CD4-positive, alpha-beta T cell treated with Interleukin-10 for 1 hour (primary cell): ENCODE measurements at regions not wholly inside any gene's neighbourhood (a gene's known extent, or its start where the extent isn't known, plus 50 kb on each side); places are given as distances from the start of the nearest gene placed in this dataset.
A peak's percentile ranks its signal among the peaks of the same experiment; 100 is the strongest.
"Not testable (repeated sequence)": the region's sequence is repeated elsewhere in the genome, so short reads cannot be mapped to it uniquely, and the experiment has no call there.

Experiments
- DNase-seq: peaks from one replicate; pipeline ENCODE4 v3.0.0-alpha.2; 2020

GRCh38 chrX:8105531-8105930 lies 65.5 kb downstream of the VCX2 start:
- DNase-seq = no peak

- DNase-seq = no peak
Observed at GRCh38 chrX:8103655-8104054, 67.4 kb downstream of the VCX2 start.

- DNase-seq = no peak
Observed at GRCh38 chrX:8091510-8091909, 79.6 kb downstream of the VCX2 start.

GRCh38 chrX:8090906-8091305 lies 80.2 kb downstream of the VCX2 start:
- DNase-seq = no peak

- no peak for DNase-seq
Observed at GRCh38 chrX:8090482-8090881, 80.6 kb downstream of the VCX2 start.

GRCh38 chrX:8089141-8089540 lies 81.9 kb downstream of the VCX2 start:
- DNase-seq = no peak

- DNase-seq = no peak
Observed at GRCh38 chrX:8084006-8084405, 87.1 kb downstream of the VCX2 start.

- no peak for DNase-seq
Observed at GRCh38 chrX:8083286-8083685, 87.8 kb downstream of the VCX2 start.

- DNase-seq = no peak
Observed at GRCh38 chrX:8075636-8076035, 95.4 kb downstream of the VCX2 start.

GRCh38 chrX:8067754-8068462 lies 103.2 kb downstream of the VCX2 start:
- DNase-seq = no peak

GRCh38 chrX:8052909-8053308 lies 118.2 kb downstream of the VCX2 start:
- no peak for DNase-seq

- no peak for DNase-seq
Observed at GRCh38 chrX:8049827-8050226, 121.2 kb downstream of the VCX2 start.

GRCh38 chrX:8048466-8048865 lies 121.3 kb upstream of the PNPLA4 start:
- DNase-seq = no peak

GRCh38 chrX:8044947-8045346 lies 117.7 kb upstream of the PNPLA4 start:
- no peak for DNase-seq

GRCh38 chrX:8043546-8043945 lies 116.3 kb upstream of the PNPLA4 start:
- DNase-seq = no peak

- no peak for DNase-seq
Observed at GRCh38 chrX:8043121-8043520, 115.9 kb upstream of the PNPLA4 start.

- DNase-seq = no peak
Observed at GRCh38 chrX:8042304-8042703, 115.1 kb upstream of the PNPLA4 start.

GRCh38 chrX:8039711-8040110 lies 112.5 kb upstream of the PNPLA4 start:
- DNase-seq = not testable (repeated sequence)

GRCh38 chrX:8037593-8038348 lies 110.6 kb upstream of the PNPLA4 start:
- peak; percentile 4 for DNase-seq

- no peak for DNase-seq
Observed at GRCh38 chrX:8036914-8037313, 109.7 kb upstream of the PNPLA4 start.

- DNase-seq = no peak
Observed at GRCh38 chrX:8034058-8034457, 106.8 kb upstream of the PNPLA4 start.

GRCh38 chrX:8033175-8033574 lies 106.0 kb upstream of the PNPLA4 start:
- no peak for DNase-seq

GRCh38 chrX:8030361-8030760 lies 103.1 kb upstream of the PNPLA4 start:
- DNase-seq = no peak

- DNase-seq = no peak
Observed at GRCh38 chrX:8027827-8028226, 100.6 kb upstream of the PNPLA4 start.

GRCh38 chrX:8025705-8026104 lies 98.5 kb upstream of the PNPLA4 start:
- DNase-seq = no peak
